ENCODE measurements at regions not wholly inside any gene's neighbourhood (a gene's known extent, or its start where the extent isn't known, plus 50 kb on each side); places are given as distances from the start of the nearest gene placed in this dataset.

DNA sequence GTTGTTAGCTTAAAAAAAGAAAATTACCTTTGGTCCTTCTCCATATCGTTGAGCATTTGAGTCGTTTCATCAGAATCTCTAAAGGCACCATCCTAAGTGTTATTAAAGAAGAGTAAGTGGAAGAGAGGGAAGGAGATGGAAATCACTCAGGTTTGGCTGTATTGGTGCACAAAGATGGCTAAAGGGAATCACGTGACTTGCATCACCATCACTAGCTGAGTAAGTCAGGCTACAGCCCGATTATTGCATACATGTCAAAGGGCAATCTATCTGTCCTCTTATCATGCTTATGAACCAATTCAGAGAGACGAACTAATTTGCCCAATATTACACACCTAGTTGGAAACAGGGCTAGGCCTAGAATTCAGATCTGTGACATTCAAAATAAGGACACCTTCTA is 137.6 kb downstream of the CMPK2 start:
- TF ChIP-seq FOXP2 (optimal IDR thresholded peaks at IDR 0.05; ENCODE audit: borderline replicate concordance, extremely low read depth, extremely low read length, insufficient read depth) (no peak), TAF1 (IDR thresholded peaks at IDR 0.05; ENCODE audit: borderline replicate concordance, insufficient read depth, low read length) (no peak), SIN3A (IDR thresholded peaks at IDR 0.05; ENCODE audit: borderline replicate concordance, insufficient read depth, low read length) (no peak), POLR2AphosphoS5 (IDR thresholded peaks at IDR 0.05; ENCODE audit: low read depth, low read length) (no peak)
- TF ChIP-seq, protein P1, sequence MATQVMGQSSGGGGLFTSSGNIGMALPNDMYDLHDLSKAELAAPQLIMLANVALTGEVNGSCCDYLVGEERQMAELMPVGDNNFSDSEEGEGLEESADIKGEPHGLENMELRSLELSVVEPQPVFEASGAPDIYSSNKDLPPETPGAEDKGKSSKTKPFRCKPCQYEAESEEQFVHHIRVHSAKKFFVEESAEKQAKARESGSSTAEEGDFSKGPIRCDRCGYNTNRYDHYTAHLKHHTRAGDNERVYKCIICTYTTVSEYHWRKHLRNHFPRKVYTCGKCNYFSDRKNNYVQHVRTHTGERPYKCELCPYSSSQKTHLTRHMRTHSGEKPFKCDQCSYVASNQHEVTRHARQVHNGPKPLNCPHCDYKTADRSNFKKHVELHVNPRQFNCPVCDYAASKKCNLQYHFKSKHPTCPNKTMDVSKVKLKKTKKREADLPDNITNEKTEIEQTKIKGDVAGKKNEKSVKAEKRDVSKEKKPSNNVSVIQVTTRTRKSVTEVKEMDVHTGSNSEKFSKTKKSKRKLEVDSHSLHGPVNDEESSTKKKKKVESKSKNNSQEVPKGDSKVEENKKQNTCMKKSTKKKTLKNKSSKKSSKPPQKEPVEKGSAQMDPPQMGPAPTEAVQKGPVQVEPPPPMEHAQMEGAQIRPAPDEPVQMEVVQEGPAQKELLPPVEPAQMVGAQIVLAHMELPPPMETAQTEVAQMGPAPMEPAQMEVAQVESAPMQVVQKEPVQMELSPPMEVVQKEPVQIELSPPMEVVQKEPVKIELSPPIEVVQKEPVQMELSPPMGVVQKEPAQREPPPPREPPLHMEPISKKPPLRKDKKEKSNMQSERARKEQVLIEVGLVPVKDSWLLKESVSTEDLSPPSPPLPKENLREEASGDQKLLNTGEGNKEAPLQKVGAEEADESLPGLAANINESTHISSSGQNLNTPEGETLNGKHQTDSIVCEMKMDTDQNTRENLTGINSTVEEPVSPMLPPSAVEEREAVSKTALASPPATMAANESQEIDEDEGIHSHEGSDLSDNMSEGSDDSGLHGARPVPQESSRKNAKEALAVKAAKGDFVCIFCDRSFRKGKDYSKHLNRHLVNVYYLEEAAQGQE (IDR thresholded peaks at IDR 0.05; ENCODE audit: insufficient read depth in 1 of 2, low read depth in 2 of 2, low read length in 2 of 2): no peak

DNA sequence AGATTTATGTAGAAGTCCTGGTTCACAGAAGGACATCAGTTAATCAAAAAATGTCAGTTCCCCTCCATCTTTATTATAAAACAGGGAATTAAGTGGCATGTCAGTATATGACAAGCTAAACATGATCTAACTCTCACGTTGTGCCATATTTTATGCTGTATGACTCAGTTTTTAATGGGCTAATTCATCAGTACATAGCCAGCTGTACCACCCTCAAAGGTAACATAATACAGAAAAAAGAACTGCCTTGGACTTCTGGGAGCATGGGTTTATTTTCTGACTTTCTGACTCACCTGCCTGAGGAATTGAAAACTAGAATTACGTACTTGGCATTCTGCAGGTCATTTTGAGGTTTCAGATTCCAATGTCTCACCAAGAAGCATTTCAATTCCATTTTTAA is 135.7 kb downstream of the CMPK2 start:
- TF ChIP-seq POLR2AphosphoS5 (IDR thresholded peaks at IDR 0.05; ENCODE audit: low read depth, low read length) (no peak), FOXP2 (optimal IDR thresholded peaks at IDR 0.05; ENCODE audit: borderline replicate concordance, extremely low read depth, extremely low read length, insufficient read depth) (no peak)

DNA sequence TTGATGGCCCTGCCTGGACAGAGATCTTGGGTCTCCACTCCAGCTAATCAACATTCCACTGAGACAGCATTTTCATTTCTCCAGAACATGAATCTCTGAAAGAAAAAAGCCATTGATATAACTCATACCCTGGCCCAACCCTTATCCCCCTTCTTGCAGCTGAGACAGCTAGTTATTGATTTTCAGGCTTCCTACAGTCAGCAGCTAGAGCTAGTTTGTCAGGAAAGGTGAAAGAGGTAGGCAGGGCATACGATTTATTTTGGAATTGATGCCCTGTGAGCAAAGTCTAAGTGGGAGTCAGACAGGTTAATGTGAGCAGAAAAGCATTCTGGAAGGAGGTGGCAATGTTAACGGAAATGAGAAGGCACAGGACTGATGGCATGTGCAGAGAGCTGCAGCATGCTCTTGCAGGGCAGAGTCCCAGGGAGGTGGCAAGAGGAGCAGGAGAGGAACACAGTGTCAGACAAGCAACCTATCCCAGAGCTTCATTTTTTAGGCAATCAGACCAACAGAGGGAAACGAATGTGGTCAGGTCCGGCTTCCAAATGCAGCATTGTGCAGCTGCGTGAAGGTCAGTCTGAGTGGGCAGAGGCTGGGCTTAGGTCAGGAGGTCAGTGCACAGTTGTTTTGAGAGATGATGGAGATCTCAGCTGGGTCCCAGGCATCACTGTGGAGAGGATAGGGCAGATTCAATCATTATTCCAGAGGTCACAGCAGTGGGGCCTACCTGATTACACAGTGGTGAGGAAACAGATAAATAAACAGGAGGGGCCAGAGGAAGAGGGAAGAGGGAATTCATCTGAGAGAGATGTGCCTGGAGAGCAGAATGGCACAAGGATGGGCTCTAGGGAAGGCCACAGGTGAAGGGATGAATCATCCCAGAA is 134.8 kb downstream of the CMPK2 start:
- TF ChIP-seq TAF1 (IDR thresholded peaks at IDR 0.05; ENCODE audit: borderline replicate concordance, insufficient read depth, low read length): no peak
- no peak for TF ChIP-seq POLR2AphosphoS5 (IDR thresholded peaks at IDR 0.05; ENCODE audit: low read depth, low read length)
- TF ChIP-seq SIN3A (IDR thresholded peaks at IDR 0.05; ENCODE audit: borderline replicate concordance, insufficient read depth, low read length): no peak
- TF ChIP-seq, protein P1 (IDR thresholded peaks at IDR 0.05; ENCODE audit: insufficient read depth in 1 of 2, low read depth in 2 of 2, low read length in 2 of 2): no peak
- TF ChIP-seq FOXP2 (optimal IDR thresholded peaks at IDR 0.05; ENCODE audit: borderline replicate concordance, extremely low read depth, extremely low read length, insufficient read depth): no peak

DNA sequence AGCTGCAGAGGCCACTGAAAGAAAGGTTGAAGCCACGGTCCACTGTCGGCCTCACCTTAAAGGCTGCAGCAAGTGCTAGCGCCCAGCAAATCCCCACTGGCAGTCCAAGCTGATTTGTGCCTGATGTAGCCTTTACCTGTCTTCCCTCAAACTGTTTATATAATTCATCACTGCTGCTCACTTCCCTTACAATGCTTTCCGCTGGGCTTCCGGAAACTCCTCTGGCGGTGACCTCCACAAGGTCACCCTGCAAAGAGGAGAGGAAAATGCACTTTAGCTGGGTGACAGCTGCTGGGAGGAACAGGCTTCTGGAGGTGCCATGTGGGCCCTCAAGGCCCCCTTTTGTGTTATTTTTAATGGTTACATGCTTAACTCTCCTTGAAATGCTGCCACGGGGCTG is 126.2 kb downstream of the CMPK2 start:
- TF ChIP-seq, protein P1 (IDR thresholded peaks at IDR 0.05; ENCODE audit: insufficient read depth in 1 of 2, low read depth in 2 of 2, low read length in 2 of 2): no peak
- TF ChIP-seq SIN3A (IDR thresholded peaks at IDR 0.05; ENCODE audit: borderline replicate concordance, insufficient read depth, low read length) (no peak), POLR2AphosphoS5 (IDR thresholded peaks at IDR 0.05; ENCODE audit: low read depth, low read length) (no peak), TAF1 (IDR thresholded peaks at IDR 0.05; ENCODE audit: borderline replicate concordance, insufficient read depth, low read length) (no peak), FOXP2 (optimal IDR thresholded peaks at IDR 0.05; ENCODE audit: borderline replicate concordance, extremely low read depth, extremely low read length, insufficient read depth) (no peak)

DNA sequence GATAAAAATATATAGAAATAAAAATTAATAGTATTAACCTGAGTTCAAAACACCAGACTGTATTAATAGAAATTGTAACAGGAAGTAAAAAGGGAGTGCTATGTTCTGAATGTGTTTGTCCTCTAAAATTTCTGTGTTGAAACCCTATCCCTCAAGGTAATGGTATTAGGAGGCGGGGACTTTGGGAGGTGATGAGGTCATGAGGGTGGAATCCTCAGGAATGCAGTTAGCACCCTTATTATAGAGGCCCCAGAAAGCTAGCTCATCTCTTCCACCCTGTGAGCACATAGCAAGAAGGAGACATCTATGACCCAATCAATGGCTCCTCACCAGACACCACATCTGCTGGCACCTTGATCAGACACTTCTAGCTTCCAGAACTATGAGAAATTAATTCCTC is 124.5 kb downstream of the CMPK2 start:
- TF ChIP-seq, protein P1 (IDR thresholded peaks at IDR 0.05; ENCODE audit: insufficient read depth in 1 of 2, low read depth in 2 of 2, low read length in 2 of 2): no peak
- TF ChIP-seq POLR2AphosphoS5 (IDR thresholded peaks at IDR 0.05; ENCODE audit: low read depth, low read length) (no peak), TAF1 (IDR thresholded peaks at IDR 0.05; ENCODE audit: borderline replicate concordance, insufficient read depth, low read length) (no peak), FOXP2 (optimal IDR thresholded peaks at IDR 0.05; ENCODE audit: borderline replicate concordance, extremely low read depth, extremely low read length, insufficient read depth) (no peak), SIN3A (IDR thresholded peaks at IDR 0.05; ENCODE audit: borderline replicate concordance, insufficient read depth, low read length) (no peak)

Data from PFSK-1 (cell line).